ENCODE measurements at regions not wholly inside any gene's neighbourhood (a gene's known extent, or its start where the extent isn't known, plus 50 kb on each side); places are given as distances from the start of the nearest gene placed in this dataset.
"Not testable (repeated sequence)": the region's sequence is repeated elsewhere in the genome, so short reads cannot be mapped to it uniquely, and the experiment has no call there.

GRCh38 chr9:104334549-104334948, 169.5 kb upstream of the OR13F1 start:
- DNase-seq: no peak

- DNase-seq: no peak
Observed at GRCh38 chr9:104339692-104340091, 164.4 kb upstream of the OR13F1 start.

GRCh38 chr9:104342552-104342951, 161.5 kb upstream of the OR13F1 start:
- DNase-seq: no peak

GRCh38 chr9:104345061-104345460, 159.0 kb upstream of the OR13F1 start:
- no peak for DNase-seq

- DNase-seq: no peak
Observed at GRCh38 chr9:104350541-104350940, 153.5 kb upstream of the OR13F1 start.

- no peak for DNase-seq
Observed at GRCh38 chr9:104351726-104352125, 152.3 kb upstream of the OR13F1 start.

- no peak for DNase-seq
Observed at GRCh38 chr9:104361207-104361606, 142.9 kb upstream of the OR13F1 start.

- no peak for DNase-seq
Observed at GRCh38 chr9:104362912-104363472, 141.1 kb upstream of the OR13F1 start.

GRCh38 chr9:104367507-104367906, 136.6 kb upstream of the OR13F1 start:
- DNase-seq: no peak

GRCh38 chr9:104368318-104368717, 135.7 kb upstream of the OR13F1 start:
- DNase-seq: not testable (repeated sequence)

GRCh38 chr9:104374711-104375110, 129.4 kb upstream of the OR13F1 start:
- no peak for DNase-seq

- no peak for DNase-seq
Observed at GRCh38 chr9:104386013-104386412, 118.0 kb upstream of the OR13F1 start.

- peak; percentile 16 for DNase-seq
Observed at GRCh38 chr9:104386425-104387069, 117.5 kb upstream of the OR13F1 start.

- no peak for DNase-seq
Observed at GRCh38 chr9:104388071-104388470, 116.0 kb upstream of the OR13F1 start.

- no peak for DNase-seq
Observed at GRCh38 chr9:104389341-104389740, 114.7 kb upstream of the OR13F1 start.

- DNase-seq: not testable (repeated sequence)
Observed at GRCh38 chr9:104394901-104395300, 109.2 kb upstream of the OR13F1 start.

- DNase-seq: no peak
Observed at GRCh38 chr9:104412238-104412637, 91.8 kb upstream of the OR13F1 start.

GRCh38 chr9:104416470-104416869, 87.6 kb upstream of the OR13F1 start:
- no peak for DNase-seq

GRCh38 chr9:104417296-104417695, 86.8 kb upstream of the OR13F1 start:
- DNase-seq: peak; percentile 20

GRCh38 chr9:104429031-104429546, 75.0 kb upstream of the OR13F1 start:
- DNase-seq: no peak

GRCh38 chr9:104435059-104435458, 69.0 kb upstream of the OR13F1 start:
- no peak for DNase-seq

- no peak for DNase-seq
Observed at GRCh38 chr9:104448036-104448435, 56.0 kb upstream of the OR13F1 start.
